Prostate gland (tissue), 1 donor: ENCODE measurements at regions not wholly inside any gene's neighbourhood (a gene's known extent, or its start where the extent isn't known, plus 50 kb on each side); places are given as distances from the start of the nearest gene placed in this dataset.

ENCODE experiments used
- POLR2A ChIP-seq: fragments of 450-650 bp; IDR thresholded peaks from one replicate; pipeline ENCODE4 v1.6.1; 2016; ENCODE audit warnings: antibody characterized with exemption, mild to moderate bottlenecking
- POLR2AphosphoS5 ChIP-seq: sonication (generic); formaldehyde crosslinking; IDR thresholded peaks from one replicate; pipeline ENCODE4 v1.6.1; 2017; ENCODE audit warnings: antibody characterized with exemption

DNA sequence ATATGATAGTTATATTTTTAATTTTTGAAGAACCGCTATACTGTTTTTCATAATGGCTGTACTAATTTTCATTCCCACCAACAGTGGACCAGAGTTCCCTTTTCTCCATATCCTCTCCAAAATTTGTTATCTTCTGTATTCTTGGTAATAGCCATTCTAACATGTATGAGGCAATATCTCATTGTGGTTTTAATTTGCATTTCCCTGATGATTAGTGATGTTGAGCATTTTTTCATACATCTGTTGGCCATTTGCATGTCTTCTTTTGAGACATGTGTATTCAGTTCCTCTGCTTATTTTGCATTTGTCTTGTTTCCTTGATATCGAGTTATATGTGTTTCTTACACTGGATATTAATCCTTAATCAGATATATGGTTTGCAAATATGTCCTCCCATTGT lies 770.8 kb upstream of the MBL2 start:
- no peak for TF ChIP-seq POLR2A
- no peak for TF ChIP-seq POLR2AphosphoS5
